ENCODE measurements at regions not wholly inside any gene's neighbourhood (a gene's known extent, or its start where the extent isn't known, plus 50 kb on each side); places are given as distances from the start of the nearest gene placed in this dataset.
A peak's percentile ranks its signal among the peaks of the same experiment; 100 is the strongest.

GRCh38 chr4:54493862-54494261 is 163.9 kb upstream of the KIT start:
- no peak for DNase-seq (ENCODE audit: low read depth)

- no peak for DNase-seq (ENCODE audit: low read depth)
These were observed 162.7 kb upstream of the KIT start for GRCh38 chr4:54495091-54495490.

- no peak for DNase-seq (ENCODE audit: low read depth)
These were observed 162.1 kb upstream of the KIT start for GRCh38 chr4:54495641-54496040.

- DNase-seq (ENCODE audit: low read depth): no peak
These were observed 161.3 kb upstream of the KIT start for GRCh38 chr4:54496412-54496811.

- DNase-seq (ENCODE audit: low read depth): no peak
These were observed 159.8 kb upstream of the KIT start for GRCh38 chr4:54497947-54498346.

- no peak for DNase-seq (ENCODE audit: low read depth)
These were observed 159.1 kb upstream of the KIT start for GRCh38 chr4:54498661-54499111.

GRCh38 chr4:54499308-54500074 is 158.3 kb upstream of the KIT start:
- DNase-seq (ENCODE audit: low read depth): peak; percentile 67

- DNase-seq (ENCODE audit: low read depth): no peak
These were observed 152.4 kb upstream of the KIT start for GRCh38 chr4:54505362-54505761.

GRCh38 chr4:54505996-54506395 is 151.8 kb upstream of the KIT start:
- DNase-seq (ENCODE audit: low read depth): no peak

- no peak for DNase-seq (ENCODE audit: low read depth)
These were observed 148.7 kb upstream of the KIT start for GRCh38 chr4:54509057-54509456.

- peak; percentile 84 for DNase-seq (ENCODE audit: low read depth)
These were observed 144.6 kb upstream of the KIT start for GRCh38 chr4:54513204-54513603.

GRCh38 chr4:54513741-54514140 is 144.0 kb upstream of the KIT start:
- no peak for DNase-seq (ENCODE audit: low read depth)

GRCh38 chr4:54516556-54517215 is 141.1 kb upstream of the KIT start:
- DNase-seq (ENCODE audit: low read depth): no peak

GRCh38 chr4:54517781-54518444 is 139.8 kb upstream of the KIT start:
- DNase-seq (ENCODE audit: low read depth): no peak

GRCh38 chr4:54525602-54526001 is 132.2 kb upstream of the KIT start:
- peak; percentile 92 for DNase-seq (ENCODE audit: low read depth)

- DNase-seq (ENCODE audit: low read depth): no peak
These were observed 131.2 kb upstream of the KIT start for GRCh38 chr4:54526560-54526959.

- DNase-seq (ENCODE audit: low read depth): no peak
These were observed 130.2 kb upstream of the KIT start for GRCh38 chr4:54527532-54527931.

GRCh38 chr4:54539500-54540029 is 118.2 kb upstream of the KIT start:
- DNase-seq (ENCODE audit: low read depth): no peak

GRCh38 chr4:54540931-54541330 is 116.8 kb upstream of the KIT start:
- DNase-seq (ENCODE audit: low read depth): no peak

- DNase-seq (ENCODE audit: low read depth): no peak
These were observed 116.2 kb upstream of the KIT start for GRCh38 chr4:54541426-54542118.

GRCh38 chr4:54542119-54542438 is 115.7 kb upstream of the KIT start:
- peak; percentile 56 for DNase-seq (ENCODE audit: low read depth)

- DNase-seq (ENCODE audit: low read depth): no peak
These were observed 115.2 kb upstream of the KIT start for GRCh38 chr4:54542540-54543041.

Data from GM04503 (cell line).